A549 (cell line): ENCODE measurements at regions not wholly inside any gene's neighbourhood (a gene's known extent, or its start where the extent isn't known, plus 50 kb on each side); places are given as distances from the start of the nearest gene placed in this dataset.

Experiments
- EP300 ChIP-seq, 2 experiments: fragments of >200 bp; sonication (Bioruptor Twin); formaldehyde crosslinking; IDR thresholded peaks; 2 replicates in 1 of 2; 3 replicates in 1 of 2; pipeline ENCODE4 v1.6.1; 2016 to 2017
- HOXA7 ChIP-seq: fragments of 250-450 bp; sonication (Bioruptor Pico); IDR thresholded peaks from 2 replicates; pipeline ENCODE4 v1.5.0; 2020; ENCODE audit warnings: mild to moderate bottlenecking, moderate library complexity
- PHF8 ChIP-seq: fragments of 200-600 bp; sonication (generic); IDR thresholded peaks from 2 replicates; pipeline ENCODE4 v1.6.1; 2016; ENCODE audit warnings: low read depth, mild to moderate bottlenecking, antibody characterized with exemption, moderate library complexity, borderline replicate concordance
- RAD21 ChIP-seq, 2 experiments: fragments of >200 bp in 1 of 2; sonication (Bioruptor Twin) in 1 of 2; formaldehyde crosslinking in 1 of 2; IDR thresholded peaks in 1 of 2; conservative IDR thresholded peaks in 1 of 2; 2 replicates in 1 of 2; 3 replicates in 1 of 2; pipeline ENCODE4 v1.6.1; 2012 to 2018; ENCODE audit warnings: inconsistent platforms in 1 of 2
- RFX5 ChIP-seq: fragments of 450-650 bp; IDR thresholded peaks from 2 replicates; pipeline ENCODE4 v1.7.1; 2014; ENCODE audit warnings: antibody characterized with exemption, mild to moderate bottlenecking, moderate library complexity
- RNF2 ChIP-seq: fragments of 200-600 bp; sonication (generic); IDR thresholded peaks from 2 replicates; pipeline ENCODE4 v1.6.1; 2016; ENCODE audit warnings: low read depth, mild to moderate bottlenecking, antibody characterized with exemption, moderate library complexity, borderline replicate concordance
- TFCP2L1 ChIP-seq: fragments of 250-450 bp; sonication (Bioruptor Pico); IDR thresholded peaks from 2 replicates; pipeline ENCODE4 v1.5.0; 2021; ENCODE audit warnings: mild to moderate bottlenecking
- TF ChIP-seq, protein P1 (sequence below): fragments of >200 bp; sonication (Bioruptor Twin); formaldehyde crosslinking; IDR thresholded peaks from 3 replicates; pipeline ENCODE4 v1.5.1; 2016
- TF ChIP-seq, protein P2 (sequence below): IDR thresholded peaks from 2 replicates; pipeline ENCODE4 v1.6.1; 2012

DNA sequence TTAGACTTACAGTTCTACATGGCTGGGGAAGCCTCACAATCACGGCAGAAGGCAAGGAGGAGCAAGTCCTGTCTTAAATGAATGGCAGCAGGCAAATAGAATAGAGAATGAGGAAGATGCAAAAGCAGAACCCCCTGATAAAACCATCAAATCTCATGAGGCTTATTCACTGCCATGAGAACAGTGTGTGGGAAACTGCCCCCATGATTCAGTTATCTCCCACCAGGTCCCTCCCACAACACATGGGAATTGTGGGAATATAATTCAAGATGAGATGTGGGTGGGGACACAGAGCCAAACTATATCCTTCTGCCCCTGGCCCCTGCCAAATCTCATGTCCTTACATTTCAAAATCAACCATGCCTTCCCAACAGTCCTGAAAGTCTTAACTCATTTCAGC is 367.1 kb downstream of the MED10 start:
- TF ChIP-seq HOXA7 (CRISPR knock-in tag) (no peak), PHF8 (no peak), RAD21 (conservative IDR thresholded peaks at IDR 0.05 in 1 of 2, IDR thresholded peaks at IDR 0.05 in 1 of 2) (no peak), RFX5 (no peak), RNF2 (no peak), EP300 (IDR thresholded peaks at IDR 0.05) (no peak), TFCP2L1 (CRISPR knock-in tag) (no peak)
- TF ChIP-seq, protein P1, sequence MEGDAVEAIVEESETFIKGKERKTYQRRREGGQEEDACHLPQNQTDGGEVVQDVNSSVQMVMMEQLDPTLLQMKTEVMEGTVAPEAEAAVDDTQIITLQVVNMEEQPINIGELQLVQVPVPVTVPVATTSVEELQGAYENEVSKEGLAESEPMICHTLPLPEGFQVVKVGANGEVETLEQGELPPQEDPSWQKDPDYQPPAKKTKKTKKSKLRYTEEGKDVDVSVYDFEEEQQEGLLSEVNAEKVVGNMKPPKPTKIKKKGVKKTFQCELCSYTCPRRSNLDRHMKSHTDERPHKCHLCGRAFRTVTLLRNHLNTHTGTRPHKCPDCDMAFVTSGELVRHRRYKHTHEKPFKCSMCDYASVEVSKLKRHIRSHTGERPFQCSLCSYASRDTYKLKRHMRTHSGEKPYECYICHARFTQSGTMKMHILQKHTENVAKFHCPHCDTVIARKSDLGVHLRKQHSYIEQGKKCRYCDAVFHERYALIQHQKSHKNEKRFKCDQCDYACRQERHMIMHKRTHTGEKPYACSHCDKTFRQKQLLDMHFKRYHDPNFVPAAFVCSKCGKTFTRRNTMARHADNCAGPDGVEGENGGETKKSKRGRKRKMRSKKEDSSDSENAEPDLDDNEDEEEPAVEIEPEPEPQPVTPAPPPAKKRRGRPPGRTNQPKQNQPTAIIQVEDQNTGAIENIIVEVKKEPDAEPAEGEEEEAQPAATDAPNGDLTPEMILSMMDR: no peak
- TF ChIP-seq, protein P2, sequence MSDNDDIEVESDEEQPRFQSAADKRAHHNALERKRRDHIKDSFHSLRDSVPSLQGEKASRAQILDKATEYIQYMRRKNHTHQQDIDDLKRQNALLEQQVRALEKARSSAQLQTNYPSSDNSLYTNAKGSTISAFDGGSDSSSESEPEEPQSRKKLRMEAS: no peak
